ENCODE measurements at regions not wholly inside any gene's neighbourhood (a gene's known extent, or its start where the extent isn't known, plus 50 kb on each side); places are given as distances from the start of the nearest gene placed in this dataset.

GRCh38 chr5:17964067-17964466 lies 329.8 kb downstream of the TAF11L14 start:
- POLR2A ChIA-PET, result no interaction called here
- Histone ChIP-seq H3K79me2 (ENCODE audit: insufficient read depth, low read length) (no peaks in the 10 kb centered on the region), H3K4me2 (ENCODE audit: low read depth, low read length) (no peak overlapping the region), H3K4me3 (replicated peaks in 1 of 3; ENCODE audit: insufficient read depth in 1 of 3, low read depth in 2 of 3, low read length in 3 of 3) (no peak overlapping the region), H3K36me3 (replicated peaks in 1 of 2; ENCODE audit: control insufficient read depth in 1 of 2, insufficient read depth in 2 of 2, low read length in 2 of 2) (no peaks in the 10 kb centered on the region), H3K9ac (ENCODE audit: insufficient read depth, low read depth, low read length) (no peak overlapping the region), H3K27ac (ENCODE audit: extremely low read length, insufficient read depth, low read length) (no peak overlapping the region), H3K4me1 (ENCODE audit: insufficient read depth, low read length) (no peaks in the 10 kb centered on the region), H4K20me1 (ENCODE audit: insufficient read depth, low read length) (no peaks in the 10 kb centered on the region), H3K9me3 (ENCODE audit: low read length) (peaks cover 94% of the 10 kb centered on the region), H3K27me3 (ENCODE audit: control insufficient read depth in 1 of 2, insufficient read depth in 2 of 2, low read length in 2 of 2) (no peaks in the 10 kb centered on the region), H2AFZ (ENCODE audit: low read length) (no peak overlapping the region)
- intact Hi-C loops (cut with micrococcal nuclease; ENCODE audit: unreplicated experiment), result no loop called here
- no peak for DNase-seq (ENCODE audit: low spot score)
- TF ChIP-seq TEAD2 (CRISPR knock-in tag; IDR thresholded peaks at IDR 0.05), result no peak
- no peak for TF ChIP-seq ZNF451 (CRISPR knock-in tag; IDR thresholded peaks at IDR 0.05)
- TF ChIP-seq TBX3 (IDR thresholded peaks at IDR 0.05; ENCODE audit: borderline replicate concordance), result no peak
- no peak for TF ChIP-seq KDM5B (CRISPR knock-in tag; IDR thresholded peaks at IDR 0.05; ENCODE audit: borderline replicate concordance)
- TF ChIP-seq SNAI1 (CRISPR knock-in tag; IDR thresholded peaks at IDR 0.05; ENCODE audit: borderline replicate concordance), result no peak
- TF ChIP-seq RXRA (CRISPR knock-in tag; IDR thresholded peaks at IDR 0.05), result no peak
- TF ChIP-seq TCF7L2 (IDR thresholded peaks at IDR 0.05; ENCODE audit: low read depth, low read length), result no peak
- no peak for TF ChIP-seq MXD1 (CRISPR knock-in tag; IDR thresholded peaks at IDR 0.05)
- TF ChIP-seq ZBTB14 (CRISPR knock-in tag; IDR thresholded peaks at IDR 0.05), result no peak
- TF ChIP-seq ZFP36L1 (CRISPR knock-in tag; IDR thresholded peaks at IDR 0.05), result no peak
- no peak for TF ChIP-seq NKX3-1 (CRISPR knock-in tag; IDR thresholded peaks at IDR 0.05)
- no peak for TF ChIP-seq ZNF713 (CRISPR knock-in tag; IDR thresholded peaks at IDR 0.05)
- no peak for TF ChIP-seq CENPT (CRISPR knock-in tag; IDR thresholded peaks at IDR 0.05; ENCODE audit: low read depth)
- TF ChIP-seq PBX3 (CRISPR knock-in tag; IDR thresholded peaks at IDR 0.05; ENCODE audit: borderline replicate concordance), result no peak
- 10% methylated on average over 2 of the region's 2 CpGs for WGBS (ENCODE audit: low lambda C conversion rate)
- CTCF ChIA-PET (ENCODE audit: low intra/inter-chr PET ratio, low total read pairs), result no interaction called here
- in situ Hi-C loops (cut with HindIII; ENCODE audit: extremely low pct_ligation_motif_present, low pct_unique_long_range_greater_than_20kb), result no loop called here
- BruUV-seq (replicated peaks), result no TSS peak
- FAIRE-seq, result no peak
- ATAC-seq, result no peak

Data from HepG2 (cell line).